Inflammatory macrophage treated with lipopolysaccharide for 1 hour (primary cell): ENCODE measurements at regions not wholly inside any gene's neighbourhood (a gene's known extent, or its start where the extent isn't known, plus 50 kb on each side); places are given as distances from the start of the nearest gene placed in this dataset.

Experiments
- DNase-seq, 2 donors: peaks; one replicate each; pipeline ENCODE4 v3.0.0-alpha.2; 2020 to 2022

- no peak for DNase-seq
Observed at GRCh38 chrX:80316526-80316925, 103.7 kb upstream of the TENT5D start.

DNA sequence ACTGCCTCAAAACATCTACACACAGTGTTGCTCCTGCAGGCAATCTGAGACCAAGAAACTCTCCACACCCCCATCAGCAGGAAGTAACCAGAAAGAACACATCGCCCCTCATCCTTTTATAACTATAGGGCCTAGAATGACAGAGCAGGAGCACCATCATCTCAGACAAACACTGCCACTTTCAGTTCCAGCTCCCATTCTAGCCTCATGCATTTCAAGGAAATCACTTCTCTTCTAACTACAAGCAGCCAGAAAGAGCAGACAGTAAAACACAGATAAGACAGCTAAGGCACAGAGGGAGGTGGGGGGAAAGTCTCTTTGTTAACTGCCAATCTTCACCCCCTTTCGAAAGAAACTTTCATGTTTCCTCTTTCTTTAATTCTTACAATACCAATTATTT, 102.6 kb upstream of the TENT5D start:
- no peak for DNase-seq

DNA sequence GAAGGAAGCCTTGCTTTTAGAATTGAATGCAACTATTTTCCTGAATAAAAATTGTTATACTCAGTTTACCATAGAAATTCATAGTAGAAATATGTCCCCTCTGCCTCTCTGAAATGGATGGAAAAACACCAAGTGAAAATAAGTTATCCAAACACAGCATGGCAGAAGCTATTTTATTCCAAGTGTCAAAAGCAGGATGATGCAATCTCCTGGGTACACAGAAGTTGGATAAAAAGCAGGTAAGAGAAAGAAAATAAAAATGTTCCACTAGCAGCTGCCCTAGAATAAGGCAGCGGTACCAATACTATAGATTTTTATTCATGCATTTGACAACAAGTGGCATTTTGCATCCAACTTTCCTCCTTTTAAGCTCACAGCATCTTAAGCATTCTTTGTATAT, 89.0 kb upstream of the TENT5D start:
- DNase-seq, result no peak

DNA sequence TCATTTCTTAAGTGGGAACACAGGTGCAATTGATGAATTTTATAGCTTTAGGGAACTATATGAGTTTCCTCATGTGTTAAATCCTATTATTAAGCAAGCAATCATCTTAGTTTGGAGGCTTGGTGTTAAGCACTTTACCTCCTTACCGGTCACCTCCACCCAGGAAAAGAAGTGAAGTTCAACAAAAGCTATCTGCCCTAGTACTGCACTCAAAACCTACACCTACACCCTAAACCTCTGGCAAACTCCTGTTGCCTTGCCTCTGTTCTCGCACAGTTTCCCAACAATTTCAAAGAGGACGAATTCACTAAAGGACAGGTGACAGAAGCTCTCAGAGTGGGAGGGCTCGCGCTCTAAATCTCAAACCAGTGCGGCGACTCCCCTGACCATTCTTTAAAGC, 85.7 kb upstream of the TENT5D start:
- DNase-seq, result no peak

GRCh38 chrX:80335062-80335830, 85.0 kb upstream of the TENT5D start:
- peak; percentile 1 to 2 for DNase-seq

- no peak for DNase-seq
Observed at GRCh38 chrX:80354966-80355465, 65.2 kb upstream of the TENT5D start.
